ENCODE measurements at regions not wholly inside any gene's neighbourhood (a gene's known extent, or its start where the extent isn't known, plus 50 kb on each side); places are given as distances from the start of the nearest gene placed in this dataset.
"Not testable (repeated sequence)": the region's sequence is repeated elsewhere in the genome, so short reads cannot be mapped to it uniquely, and the experiment has no call there.

DNA sequence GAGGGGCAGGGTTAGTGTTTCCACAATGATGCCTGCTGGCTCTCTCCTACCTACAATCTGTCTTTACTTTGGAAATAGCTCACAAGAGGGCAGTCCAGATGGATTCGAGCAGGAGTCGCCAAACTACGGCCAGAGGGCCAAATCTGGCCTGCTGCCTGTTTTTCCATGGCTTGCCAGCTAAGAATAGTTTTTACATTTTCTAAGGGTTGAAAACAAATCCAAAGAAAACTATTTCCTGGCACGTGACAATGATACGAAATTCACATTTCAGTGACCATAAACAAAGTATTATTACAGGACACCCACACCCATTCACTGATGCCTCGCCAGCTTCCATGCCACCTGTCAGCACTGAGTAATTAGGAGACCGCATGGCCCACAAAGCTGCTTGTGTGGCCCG, 162.9 kb upstream of the WWC1 start:
- DNase-seq (ENCODE audit: low spot score), result no peak

DNA sequence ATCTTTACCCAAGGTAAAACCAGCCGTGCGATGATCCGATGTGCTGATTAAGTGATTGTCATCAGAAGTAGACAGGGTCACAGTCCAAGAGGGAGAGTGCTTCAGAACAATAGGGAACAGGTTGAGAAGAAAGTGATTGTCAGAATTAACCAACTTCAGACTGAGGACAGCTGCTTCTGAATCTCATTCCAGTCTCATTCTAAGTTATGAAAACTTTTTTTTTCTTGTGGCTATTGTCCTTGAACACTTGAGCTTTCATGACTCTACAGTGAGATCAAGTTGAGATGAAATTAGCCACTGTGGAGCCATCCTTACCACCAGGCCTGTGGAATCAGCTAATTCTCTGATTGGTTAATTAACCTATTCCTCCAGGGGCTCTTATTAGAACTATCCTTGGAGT, 159.9 kb upstream of the WWC1 start:
- DNase-seq (ENCODE audit: low spot score), result no peak

DNA sequence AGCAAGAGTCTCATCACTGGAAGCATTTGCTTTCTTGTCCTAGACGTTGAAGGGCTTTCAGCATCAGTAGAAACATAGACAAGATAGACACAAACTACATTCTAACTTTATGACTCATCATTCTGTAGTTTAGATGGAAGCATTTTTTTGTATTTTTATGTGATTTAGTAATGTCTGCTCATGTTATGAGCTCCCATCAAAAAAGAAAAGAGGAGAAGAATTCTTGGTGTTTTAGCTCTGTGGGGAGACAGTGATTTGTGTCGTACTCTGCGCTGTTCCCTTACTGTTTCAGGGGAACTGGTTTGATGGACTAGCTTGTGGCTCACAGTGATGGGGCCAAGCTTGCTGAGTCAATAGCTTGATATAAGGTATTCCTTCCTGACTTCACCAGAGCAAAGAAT, 159.2 kb upstream of the WWC1 start:
- no peak for DNase-seq (ENCODE audit: low spot score)

DNA sequence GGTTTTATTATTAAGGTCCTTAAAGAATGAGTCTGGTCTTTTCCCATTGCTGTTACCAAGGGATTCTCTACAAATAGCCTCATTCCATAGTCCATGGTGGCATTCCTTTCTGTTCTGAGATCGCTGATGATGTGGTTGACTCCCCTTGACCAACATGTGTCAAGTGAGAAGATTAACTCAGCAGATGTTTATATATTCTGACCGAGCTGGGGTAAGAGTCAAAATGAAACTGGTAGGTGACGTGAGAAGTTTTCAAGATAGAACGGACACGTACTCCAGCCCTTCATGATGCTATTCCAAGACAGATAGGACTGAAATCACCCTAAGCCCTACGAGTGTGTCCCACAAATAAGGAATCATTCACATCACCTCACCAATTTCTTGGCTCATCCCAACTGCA, 155.5 kb upstream of the WWC1 start:
- no peak for DNase-seq (ENCODE audit: low spot score)

DNA sequence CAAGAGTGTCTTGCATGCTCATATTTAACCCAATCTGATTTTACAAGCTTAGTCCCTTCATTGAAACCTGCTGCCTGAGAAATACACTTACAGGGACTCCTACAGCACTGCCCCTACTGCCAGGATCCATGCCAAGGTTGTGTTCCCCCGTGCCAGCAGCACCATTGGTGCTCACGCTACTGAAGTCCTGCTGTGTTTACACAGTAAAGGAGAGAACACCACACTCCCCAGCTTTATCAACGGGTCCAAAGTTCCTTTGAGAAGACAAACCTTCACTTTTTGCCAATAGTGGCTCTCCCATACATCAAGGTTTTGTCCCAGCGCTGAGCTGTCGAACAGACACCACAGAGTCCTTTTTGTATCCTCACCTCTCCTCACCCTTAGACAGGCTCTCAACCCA, 155.1 kb upstream of the WWC1 start:
- no peak for DNase-seq (ENCODE audit: low spot score)

DNA sequence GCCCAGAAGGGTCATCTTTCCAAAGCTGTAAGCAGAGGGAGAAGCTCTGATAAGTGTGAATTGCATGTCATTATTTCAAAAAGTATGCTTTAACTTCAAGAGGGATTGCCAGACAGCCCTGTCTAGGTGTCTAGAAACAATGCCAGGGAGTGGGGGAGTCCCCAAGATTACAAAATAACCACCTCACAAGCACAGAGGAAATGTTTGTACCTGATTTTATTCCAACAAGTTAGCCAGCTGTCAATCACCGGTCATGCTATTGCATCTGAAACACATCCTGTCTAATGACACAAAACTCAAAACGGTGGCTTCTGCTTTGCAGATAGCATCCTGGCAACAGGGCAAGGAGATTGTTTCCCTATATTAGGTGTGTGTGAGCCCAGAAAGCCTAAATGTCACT, 154.2 kb upstream of the WWC1 start:
- DNase-seq (ENCODE audit: low spot score), result no peak

DNA sequence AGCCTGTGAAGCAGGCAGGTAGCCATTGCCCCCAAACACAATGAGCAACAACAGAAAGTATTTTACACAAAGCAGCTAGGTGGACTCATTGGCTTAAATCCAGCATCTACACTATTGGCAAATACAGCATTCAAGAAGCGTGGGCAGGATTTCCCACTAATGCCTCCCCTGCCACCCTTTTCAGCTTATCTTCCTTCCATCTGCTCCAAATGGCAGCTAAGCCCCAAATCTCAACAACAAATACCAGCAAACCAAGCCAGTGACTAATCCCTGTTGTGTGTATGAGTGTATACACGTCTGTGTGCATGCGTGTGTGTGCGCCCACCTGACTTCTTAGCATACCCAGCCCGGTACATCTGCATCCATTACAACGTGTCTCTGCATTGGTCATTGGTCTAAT, 151.2 kb upstream of the WWC1 start:
- DNase-seq (ENCODE audit: low spot score), result no peak

DNA sequence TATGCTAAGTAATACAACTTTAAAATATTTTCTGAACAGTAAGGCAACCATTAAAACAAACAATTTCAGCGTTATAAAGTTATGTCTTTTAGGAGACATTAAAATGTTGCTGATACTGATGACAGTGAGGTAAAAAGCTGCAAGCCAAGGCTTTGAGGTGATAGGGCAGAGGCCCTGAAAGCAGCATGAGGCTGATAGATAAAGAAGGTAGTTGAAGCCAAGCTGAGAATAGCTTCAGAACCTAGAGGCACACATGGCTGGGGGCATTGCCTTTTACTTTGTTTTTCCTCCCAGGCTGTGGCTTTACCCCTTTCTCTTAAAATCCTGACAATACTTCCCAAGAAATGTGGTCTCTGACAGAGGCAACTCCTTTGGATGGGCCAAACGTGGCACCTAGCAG, 149.0 kb upstream of the WWC1 start:
- no peak for DNase-seq (ENCODE audit: low spot score)

DNA sequence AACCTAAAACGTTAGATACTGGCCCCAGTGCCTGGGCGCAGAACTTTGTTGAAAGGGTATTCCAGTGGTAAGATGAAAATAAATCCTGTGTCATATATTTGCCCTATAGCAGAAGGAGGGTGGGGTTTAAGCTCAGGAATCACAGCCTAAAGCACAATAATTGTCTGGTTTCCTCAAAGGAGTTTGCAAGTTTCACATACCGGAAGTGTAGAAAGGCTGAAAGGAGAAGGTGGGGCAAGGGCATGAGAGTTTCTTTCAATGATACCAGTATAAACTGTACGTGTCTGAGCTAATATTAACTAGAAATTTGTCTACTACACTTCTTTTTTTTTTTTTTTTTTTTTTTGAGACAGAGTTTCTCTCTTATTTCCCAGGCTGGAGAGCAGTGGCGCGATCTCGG, 147.9 kb upstream of the WWC1 start:
- DNase-seq (ENCODE audit: low spot score), result not testable (repeated sequence)

DNA sequence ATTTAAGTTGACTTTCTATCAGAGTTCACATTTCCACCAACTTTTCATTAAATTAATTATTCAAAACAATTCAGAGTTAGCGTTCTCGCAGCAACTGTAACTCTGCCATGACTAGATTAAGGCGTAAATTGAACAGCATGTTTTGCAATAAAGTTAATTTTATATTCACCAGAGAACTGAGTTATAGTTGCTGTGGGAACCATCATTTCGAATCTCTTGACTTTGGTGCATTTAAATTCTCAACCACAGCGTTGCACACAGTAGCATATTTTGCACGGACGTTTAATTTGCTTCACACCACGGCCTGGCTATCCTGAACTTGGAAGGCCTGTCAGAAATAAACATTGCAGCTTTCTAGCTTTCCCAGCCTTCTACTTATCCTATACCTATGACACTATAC, 144.3 kb upstream of the WWC1 start:
- DNase-seq (ENCODE audit: low spot score), result no peak

DNA sequence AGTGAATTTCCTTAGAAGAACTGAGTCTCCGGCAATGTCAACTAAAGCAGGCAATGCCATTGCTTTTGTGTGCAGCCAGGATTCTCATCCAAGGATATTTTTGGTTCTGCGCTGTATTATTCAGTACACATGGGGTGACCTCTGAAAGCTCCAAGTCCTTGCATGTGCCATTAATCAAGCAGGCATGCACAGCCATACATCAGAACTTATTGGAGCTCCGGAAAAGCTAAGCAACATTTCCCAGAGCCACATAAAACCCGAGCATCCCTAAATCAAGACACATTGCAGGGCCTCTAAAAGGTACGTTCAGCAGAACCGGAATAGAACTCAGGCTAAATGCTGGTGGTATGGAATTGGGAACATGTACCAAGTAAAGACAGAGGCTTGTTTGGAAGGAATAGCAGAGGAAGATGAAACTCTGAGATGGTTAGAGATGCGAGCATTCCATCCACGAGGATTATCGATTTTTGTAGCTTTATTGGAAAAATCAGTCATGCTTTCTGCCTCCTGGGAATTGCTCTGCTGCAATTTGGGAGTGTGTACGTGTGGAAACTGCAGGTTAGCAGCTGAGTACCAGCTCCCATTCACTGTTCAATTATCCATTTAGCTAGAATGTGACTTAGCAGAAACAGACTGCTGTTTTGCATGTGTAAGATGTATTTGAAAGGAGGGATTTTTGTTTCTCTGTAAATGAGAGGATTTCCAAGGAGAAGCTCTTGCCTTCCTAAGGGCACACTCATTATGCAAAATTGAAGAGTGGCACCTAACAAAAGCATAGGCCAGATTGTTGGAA, 143.7 kb upstream of the WWC1 start:
- DNase-seq (ENCODE audit: low spot score), result no peak

DNA sequence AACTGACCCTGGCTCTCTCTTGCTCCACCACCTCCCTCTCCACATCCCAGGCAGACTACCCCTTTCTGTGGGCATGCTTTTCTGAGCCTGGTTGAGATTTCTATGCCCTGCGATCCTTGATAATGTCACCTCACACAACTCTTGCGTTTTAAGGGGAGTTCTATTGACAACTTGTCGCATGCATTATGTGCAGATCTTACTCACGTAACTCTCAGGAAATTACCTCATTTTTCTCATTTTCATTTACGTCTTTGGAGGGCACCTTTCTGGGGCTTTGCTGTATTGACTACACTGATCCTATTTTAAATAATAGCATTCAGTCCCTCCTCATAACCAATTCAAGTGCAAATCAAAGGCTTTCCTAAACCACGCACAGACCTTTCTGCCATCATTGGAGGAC, 140.4 kb upstream of the WWC1 start:
- no peak for DNase-seq (ENCODE audit: low spot score)

DNA sequence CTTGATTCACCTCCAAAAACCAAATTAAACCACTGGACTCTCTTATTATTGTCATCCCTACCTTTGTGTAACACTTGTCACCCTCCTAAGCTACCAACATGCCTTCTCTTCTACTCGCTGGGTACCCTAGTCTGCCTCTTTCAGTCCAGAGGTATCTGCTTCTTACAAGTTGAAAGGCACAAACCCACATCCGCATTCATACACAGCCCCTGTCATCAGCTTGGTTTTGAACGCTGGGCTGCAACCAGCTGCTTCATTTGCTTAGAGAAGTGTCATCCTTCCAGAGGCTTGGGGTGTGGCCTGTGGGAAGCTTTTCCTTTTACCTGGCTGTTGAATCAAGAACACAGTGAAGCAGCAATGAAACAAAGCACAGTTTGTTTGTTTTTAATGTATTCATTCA, 138.8 kb upstream of the WWC1 start:
- no peak for DNase-seq (ENCODE audit: low spot score)

DNA sequence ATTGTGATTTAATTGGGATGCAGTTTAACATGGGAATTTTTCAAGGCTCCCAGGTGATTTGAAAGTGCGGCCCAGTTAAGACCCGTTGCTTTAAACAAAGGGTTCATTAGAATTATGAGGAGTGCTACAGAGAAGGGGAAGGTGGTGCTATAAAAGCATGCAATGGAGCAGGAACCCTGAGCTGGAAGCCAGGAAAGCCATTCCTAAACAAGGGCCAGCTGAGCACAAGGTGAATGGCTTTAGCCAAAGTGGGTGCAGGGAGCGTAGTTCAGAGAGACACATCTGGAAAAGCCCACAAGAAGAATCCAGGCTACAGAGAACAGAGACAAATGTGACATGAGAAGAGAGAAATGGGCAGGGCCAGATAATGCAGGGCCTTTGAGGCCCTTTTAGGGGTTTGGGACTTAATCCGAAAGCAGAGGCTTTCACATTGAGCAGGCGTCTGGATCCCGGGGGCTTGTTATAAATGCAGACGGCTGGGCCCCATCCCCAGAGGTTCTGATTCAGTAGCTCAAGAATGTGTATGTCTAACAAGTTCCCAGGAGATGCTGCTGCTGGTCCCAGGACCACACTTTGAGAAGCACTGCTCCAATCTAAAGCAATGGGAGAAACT, 138.1 kb upstream of the WWC1 start:
- DNase-seq (ENCODE audit: low spot score), result no peak

DNA sequence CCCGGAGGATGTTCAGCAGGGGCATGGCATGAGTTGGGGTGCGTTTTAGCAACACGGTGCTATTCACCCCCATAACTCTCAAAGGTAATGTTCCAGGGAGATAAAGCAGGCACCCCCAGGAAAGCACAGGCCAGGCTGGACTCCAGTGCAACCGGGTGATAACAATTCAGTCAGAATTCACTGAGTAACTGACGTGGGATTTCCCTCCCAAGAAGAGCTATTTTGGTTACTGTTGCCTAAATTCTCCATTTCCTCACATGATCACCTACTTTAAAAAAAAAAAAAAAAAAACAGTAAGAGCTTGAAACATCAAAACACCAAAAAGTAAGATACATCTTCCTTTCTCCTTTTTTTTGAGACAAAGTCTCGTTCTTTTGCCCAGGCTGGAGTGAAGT, 137.6 kb upstream of the WWC1 start:
- DNase-seq (ENCODE audit: low spot score), result no peak

DNA sequence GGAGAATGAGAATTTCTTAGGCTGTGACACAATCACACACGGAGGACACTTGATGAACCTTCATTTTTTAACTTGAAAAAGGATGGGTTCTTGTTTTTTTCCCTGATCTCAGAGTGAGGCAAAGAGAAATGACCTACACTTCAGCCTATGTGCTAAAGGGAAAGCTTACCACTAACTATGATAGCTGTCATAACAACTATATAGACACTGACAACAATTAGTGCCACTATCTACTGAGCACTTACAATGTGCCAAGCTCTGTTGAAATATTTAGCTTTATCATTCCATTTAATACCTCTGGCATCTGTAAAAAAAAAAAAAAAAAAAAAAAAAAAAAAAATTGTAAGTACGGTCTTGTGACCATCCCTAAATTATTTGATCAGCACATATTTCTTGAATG, 135.9 kb upstream of the WWC1 start:
- DNase-seq (ENCODE audit: low spot score), result no peak

DNA sequence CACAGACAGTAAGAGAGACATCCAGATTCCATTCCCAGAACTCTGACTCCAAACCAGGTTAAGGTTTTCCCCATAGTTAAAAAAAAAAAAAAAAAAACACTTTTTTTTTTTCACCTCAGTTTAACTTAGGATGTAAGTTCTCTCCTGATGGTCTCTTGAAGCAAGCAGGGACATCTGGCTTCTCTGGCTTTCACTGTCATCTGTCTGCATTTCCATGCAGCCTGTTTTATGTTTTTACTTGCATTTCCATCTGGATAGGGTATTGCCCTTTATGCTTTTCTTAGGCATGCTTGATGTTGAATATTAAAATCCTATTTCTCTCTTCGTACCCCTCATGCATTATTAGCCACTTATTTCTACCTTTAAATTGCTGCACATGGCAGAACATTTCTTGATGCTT, 135.3 kb upstream of the WWC1 start:
- DNase-seq (ENCODE audit: low spot score), result no peak

DNA sequence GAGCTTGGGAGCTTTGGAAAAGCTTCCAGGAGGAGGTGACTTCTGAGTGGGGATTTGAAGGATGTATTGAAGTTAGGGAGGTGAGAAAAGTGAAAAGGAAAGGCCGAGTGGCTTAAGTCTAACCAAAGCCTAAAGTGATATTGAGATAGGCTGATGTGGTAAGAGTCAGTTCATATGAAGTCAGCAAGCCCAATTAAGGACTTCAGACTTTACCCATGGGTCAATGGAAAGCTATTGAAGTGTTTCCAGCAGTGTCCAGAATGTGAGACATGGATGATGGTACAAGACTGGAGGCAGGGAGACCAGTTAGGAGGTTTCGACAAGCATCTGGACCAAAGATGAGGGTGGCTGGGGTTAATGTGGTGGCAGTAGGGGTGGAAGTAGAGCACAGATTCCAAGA, 134.3 kb upstream of the WWC1 start:
- DNase-seq (ENCODE audit: low spot score), result no peak

DNA sequence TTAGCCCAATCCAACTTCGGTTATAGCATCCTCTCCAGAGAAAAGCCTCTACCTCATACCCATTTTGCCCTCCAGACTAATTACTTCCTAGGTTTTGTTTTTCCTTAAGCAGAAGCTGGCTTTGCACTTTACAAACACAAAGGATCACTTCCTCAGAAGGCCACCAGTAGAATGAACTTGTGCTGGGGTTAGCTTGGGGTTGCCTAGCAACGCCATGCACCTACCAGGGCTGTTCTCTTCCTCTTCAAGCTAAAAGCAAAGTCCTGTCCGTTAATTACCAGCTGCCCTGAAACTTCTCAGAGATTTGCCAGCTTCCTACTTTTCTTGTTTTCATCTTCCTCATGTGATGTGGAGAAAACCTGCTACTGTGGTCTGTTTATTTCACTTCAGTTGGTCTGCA, 132.0 kb upstream of the WWC1 start:
- DNase-seq (ENCODE audit: low spot score), result no peak

DNA sequence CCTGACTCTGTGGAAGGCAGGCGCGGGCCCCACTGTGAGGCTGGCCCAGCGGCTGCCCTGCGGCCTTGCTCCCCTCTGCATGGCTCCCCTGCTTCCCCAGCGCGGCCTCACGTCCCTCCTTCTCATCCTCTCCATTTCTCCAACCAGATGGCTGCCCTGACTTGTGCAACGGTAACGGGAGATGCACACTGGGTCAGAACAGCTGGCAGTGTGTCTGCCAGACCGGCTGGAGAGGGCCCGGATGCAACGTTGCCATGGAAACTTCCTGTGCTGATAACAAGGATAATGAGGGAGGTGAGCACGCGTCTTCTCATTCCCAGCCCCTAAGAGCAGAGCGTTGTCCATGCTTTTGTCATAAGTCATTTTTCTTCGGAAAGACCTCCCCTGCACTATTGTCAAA, 129.0 kb upstream of the WWC1 start:
- DNase-seq (ENCODE audit: low spot score), result no peak

DNA sequence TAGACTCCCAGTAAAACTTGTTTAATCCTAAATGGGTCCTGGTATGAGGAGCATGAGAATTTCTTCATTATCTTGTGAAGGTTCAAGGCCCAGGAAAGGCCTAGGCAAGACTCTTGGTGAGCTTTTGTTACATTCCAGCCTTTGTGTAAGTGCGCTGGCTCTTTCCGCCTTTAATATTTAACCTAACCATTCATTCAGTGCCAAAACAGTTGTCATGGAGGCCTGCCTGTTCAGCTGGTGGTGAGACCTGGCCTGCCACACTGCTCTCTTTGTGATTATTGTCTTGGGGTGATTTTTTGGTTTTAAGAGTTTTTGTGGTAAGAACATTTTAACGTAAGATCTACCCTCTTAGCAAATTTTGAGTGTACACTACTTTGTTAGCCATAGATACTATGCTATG, 127.5 kb upstream of the WWC1 start:
- no peak for DNase-seq (ENCODE audit: low spot score)

DNA sequence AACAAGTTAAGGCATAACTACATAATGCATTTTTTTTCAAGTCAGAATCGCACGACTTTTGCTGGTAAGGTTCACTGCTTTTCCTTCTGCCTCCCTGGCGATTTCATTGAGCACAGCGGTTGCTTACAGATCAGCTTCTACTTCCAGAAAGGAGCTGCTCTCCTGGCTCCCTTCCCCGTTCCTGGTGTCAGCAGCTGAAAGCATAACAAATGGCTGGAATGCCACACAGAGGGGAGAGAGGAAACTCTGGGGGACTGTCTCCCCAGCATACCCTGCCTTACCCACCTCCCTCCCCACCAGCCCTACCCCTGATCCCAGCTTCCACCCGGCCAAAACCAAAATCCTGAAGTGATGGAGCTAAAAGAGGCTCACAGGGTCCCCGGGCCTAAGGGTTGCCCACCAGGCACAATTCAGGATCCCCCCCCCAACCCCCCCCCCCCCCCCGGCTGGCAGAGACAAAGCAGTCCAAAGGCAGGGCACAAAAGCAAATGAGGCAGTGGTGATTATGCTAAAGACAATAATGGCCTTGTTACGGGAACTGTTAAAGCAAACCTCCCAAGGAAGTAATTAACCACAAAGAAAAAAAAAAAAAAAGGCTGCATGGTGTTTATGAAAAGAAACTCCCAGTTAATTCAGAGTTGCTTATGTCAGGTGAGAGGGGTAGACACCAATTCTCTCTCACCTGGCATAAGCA, 126.1 kb upstream of the WWC1 start:
- DNase-seq (ENCODE audit: low spot score), result no peak

DNA sequence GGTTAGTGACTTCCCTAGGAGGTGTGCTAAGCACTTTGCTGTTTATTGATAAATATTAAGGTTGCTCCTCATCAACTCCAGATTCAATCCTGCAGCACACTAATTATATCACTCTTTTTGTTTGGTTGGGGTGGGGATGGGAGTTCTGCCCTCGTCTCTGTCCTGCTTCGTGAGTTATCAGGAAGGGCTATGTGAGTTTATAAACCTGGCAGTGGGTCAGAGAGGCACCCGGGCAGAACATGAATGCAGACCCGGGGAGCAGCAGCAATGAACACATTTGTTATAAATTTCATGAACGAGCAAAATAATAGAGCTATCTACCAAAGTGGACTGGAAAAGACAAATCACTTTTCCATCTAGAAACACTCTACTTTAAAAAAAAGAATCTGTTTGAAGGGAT, 125.5 kb upstream of the WWC1 start:
- DNase-seq (ENCODE audit: low spot score), result no peak

DNA sequence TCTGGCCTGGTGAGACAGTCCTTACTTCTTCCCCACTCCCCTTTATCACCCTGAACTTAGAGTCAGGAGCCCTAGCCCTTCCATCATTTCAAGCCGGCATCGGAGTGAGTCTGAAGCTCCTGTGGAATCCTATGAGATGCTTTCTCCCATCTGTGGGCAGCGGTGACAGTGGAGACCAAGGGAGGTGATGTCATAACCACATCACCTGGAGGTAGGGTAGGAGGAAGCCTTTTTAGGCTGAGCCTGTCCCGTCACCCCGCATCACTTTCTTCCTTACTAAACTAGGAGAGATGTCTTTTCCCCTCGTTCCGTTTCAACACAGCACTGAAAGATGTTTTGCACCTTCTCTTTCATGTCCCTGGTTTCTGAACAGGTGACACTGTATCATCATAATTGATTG, 124.1 kb upstream of the WWC1 start:
- no peak for DNase-seq (ENCODE audit: low spot score)

Measured in RKO (cell line).